K562 (cell line): ENCODE measurements at regions not wholly inside any gene's neighbourhood (a gene's known extent, or its start where the extent isn't known, plus 50 kb on each side); places are given as distances from the start of the nearest gene placed in this dataset.

Source experiments
- CBX1 ChIP-seq: sonication (generic); IDR thresholded peaks from 2 replicates; pipeline ENCODE4 v1.6.1; 2016; ENCODE audit warnings: antibody characterized with exemption, low read depth, mild to moderate bottlenecking
- CXXC5 ChIP-seq: fragments of 250-450 bp; sonication (Bioruptor Pico); IDR thresholded peaks from 2 replicates; pipeline ENCODE4 v1.8.0; 2022; ENCODE audit warnings: inconsistent platforms, mild to moderate bottlenecking, moderate library complexity
- FIP1L1 ChIP-seq: fragments of 200-400 bp; formaldehyde crosslinking; IDR thresholded peaks from 2 replicates; pipeline ENCODE4 v1.6.1; 2018; ENCODE audit warnings: mild to moderate bottlenecking, low read depth, low read length; ENCODE audit not compliant: poor library complexity, severe bottlenecking
- FOXM1 ChIP-seq, 2 experiments: fragments of 450-650 bp in 1 of 2; sonication (generic) in 1 of 2; formaldehyde crosslinking in 1 of 2; IDR thresholded peaks; 2 replicates each; pipeline versions ENCODE4 v1.6.1 to v1.9.0; 2017 to 2022; ENCODE audit warnings: low read depth in 2 of 2, mild to moderate bottlenecking in 2 of 2, missing genetic modification reagents in 1 of 2, moderate library complexity in 1 of 2
- HDAC8 ChIP-seq: fragments of 450-650 bp; IDR thresholded peaks from 2 replicates; pipeline ENCODE4 v1.6.1; 2016; ENCODE audit warnings: mild to moderate bottlenecking, missing genetic modification characterization, moderate library complexity, missing compliant biosample characterization
- JUNB ChIP-seq: fragments of 450-650 bp; formaldehyde crosslinking; conservative IDR thresholded peaks from 2 replicates; pipeline ENCODE4 v1.4.0; 2020; ENCODE audit warnings: mild to moderate bottlenecking
- MIER1 ChIP-seq: fragments of 450-650 bp; IDR thresholded peaks from 2 replicates; pipeline ENCODE4 v1.6.1; 2016; ENCODE audit warnings: antibody characterized with exemption, mild to moderate bottlenecking, low read depth
- PHF20 ChIP-seq: fragments of 450-650 bp; IDR thresholded peaks from 2 replicates; pipeline ENCODE4 v1.6.1; 2018; ENCODE audit not compliant: partially characterized antibody
- PML ChIP-seq: IDR thresholded peaks from 2 replicates; pipeline ENCODE4 v1.6.1; 2012; ENCODE audit warnings: low read length, inconsistent platforms
- SLC30A9 ChIP-seq: fragments of 250-450 bp; sonication (Bioruptor Pico); IDR thresholded peaks from 2 replicates; pipeline ENCODE4 v1.8.0; 2022; ENCODE audit warnings: mild to moderate bottlenecking, moderate library complexity
- SMARCA4 ChIP-seq: fragments of 450-650 bp; IDR thresholded peaks from 2 replicates; pipeline ENCODE4 v1.6.1; 2016
- ZNF175 ChIP-seq: fragments of 200-800 bp; sonication (Bioruptor generic); IDR thresholded peaks from 2 replicates; pipeline ENCODE4 v1.6.1; 2016; ENCODE audit warnings: low read depth, mild to moderate bottlenecking, missing genetic modification characterization, missing compliant biosample characterization
- ZNF589 ChIP-seq: fragments of 200-800 bp; sonication (Bioruptor generic); IDR thresholded peaks from 2 replicates; pipeline ENCODE4 v1.6.1; 2016; ENCODE audit warnings: low read depth, missing genetic modification characterization, missing compliant biosample characterization
- TF ChIP-seq, protein P1 (sequence below): fragments of 450-650 bp; IDR thresholded peaks from 2 replicates; pipeline ENCODE4 v1.6.1; 2018; ENCODE audit not compliant: partially characterized antibody

GRCh38 chr5:57684299-57684702, 201.7 kb upstream of the ACTBL2 start (continued):
- TF ChIP-seq, protein P1, sequence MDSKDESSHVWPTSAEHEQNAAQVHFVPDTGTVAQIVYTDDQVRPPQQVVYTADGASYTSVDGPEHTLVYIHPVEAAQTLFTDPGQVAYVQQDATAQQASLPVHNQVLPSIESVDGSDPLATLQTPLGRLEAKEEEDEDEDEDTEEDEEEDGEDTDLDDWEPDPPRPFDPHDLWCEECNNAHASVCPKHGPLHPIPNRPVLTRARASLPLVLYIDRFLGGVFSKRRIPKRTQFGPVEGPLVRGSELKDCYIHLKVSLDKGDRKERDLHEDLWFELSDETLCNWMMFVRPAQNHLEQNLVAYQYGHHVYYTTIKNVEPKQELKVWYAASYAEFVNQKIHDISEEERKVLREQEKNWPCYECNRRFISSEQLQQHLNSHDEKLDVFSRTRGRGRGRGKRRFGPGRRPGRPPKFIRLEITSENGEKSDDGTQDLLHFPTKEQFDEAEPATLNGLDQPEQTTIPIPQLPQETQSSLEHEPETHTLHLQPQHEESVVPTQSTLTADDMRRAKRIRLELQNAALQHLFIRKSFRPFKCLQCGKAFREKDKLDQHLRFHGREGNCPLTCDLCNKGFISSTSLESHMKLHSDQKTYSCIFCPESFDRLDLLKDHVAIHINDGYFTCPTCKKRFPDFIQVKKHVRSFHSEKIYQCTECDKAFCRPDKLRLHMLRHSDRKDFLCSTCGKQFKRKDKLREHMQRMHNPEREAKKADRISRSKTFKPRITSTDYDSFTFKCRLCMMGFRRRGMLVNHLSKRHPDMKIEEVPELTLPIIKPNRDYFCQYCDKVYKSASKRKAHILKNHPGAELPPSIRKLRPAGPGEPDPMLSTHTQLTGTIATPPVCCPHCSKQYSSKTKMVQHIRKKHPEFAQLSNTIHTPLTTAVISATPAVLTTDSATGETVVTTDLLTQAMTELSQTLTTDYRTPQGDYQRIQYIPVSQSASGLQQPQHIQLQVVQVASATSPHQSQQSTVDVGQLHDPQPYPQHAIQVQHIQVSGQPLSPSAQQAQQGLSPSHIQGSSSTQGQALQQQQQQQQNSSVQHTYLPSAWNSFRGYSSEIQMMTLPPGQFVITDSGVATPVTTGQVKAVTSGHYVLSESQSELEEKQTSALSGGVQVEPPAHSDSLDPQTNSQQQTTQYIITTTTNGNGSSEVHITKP: peak; percentile 69
- no peak for TF ChIP-seq ZNF175 (CRISPR knock-in tag)
- TF ChIP-seq SMARCA4: 0 out of 2 replicates have a peak, but pooled peaks have one; percentile 25
- no peak for TF ChIP-seq ZNF589 (CRISPR knock-in tag)
- peak; percentile 67; the same call in 1 of the 2 replicates for TF ChIP-seq PML
- TF ChIP-seq JUNB: no peak
- TF ChIP-seq CBX1: no peak
- TF ChIP-seq FOXM1 (IDR thresholded peaks at IDR 0.05; ENCODE audit: low read depth): peak; percentile 59
- no peak for TF ChIP-seq FOXM1 (CRISPR knock-in tag; IDR thresholded peaks at IDR 0.05; ENCODE audit: low read depth)
- no peak for TF ChIP-seq SLC30A9
- TF ChIP-seq HDAC8 (tag): no peak
- TF ChIP-seq CXXC5 (CRISPR knock-in tag): no peak
- no peak for TF ChIP-seq FIP1L1
- TF ChIP-seq PHF20: no peak
- TF ChIP-seq MIER1: no peak
